Activated CD8-positive, alpha-beta memory T cell treated with anti-CD3 and anti-CD28 coated beads for 36 hours (primary cell): ENCODE measurements at regions not wholly inside any gene's neighbourhood (a gene's known extent, or its start where the extent isn't known, plus 50 kb on each side); places are given as distances from the start of the nearest gene placed in this dataset.

Experiments
- CTCF ChIA-PET: fragments of 350-600 bp; sonication (Branson Sonifier 250); formaldehyde crosslinking; loops from one replicate; lab custom pipeline; 2021; ENCODE audit warnings: antibody characterized with exemption; lab: Charles Lee
- POLR2A ChIA-PET: fragments of 350-600 bp; sonication (Branson Sonifier 250); formaldehyde crosslinking; loops from one replicate; lab custom pipeline; 2021; ENCODE audit warnings: antibody characterized with exemption; lab: Charles Lee

DNA sequence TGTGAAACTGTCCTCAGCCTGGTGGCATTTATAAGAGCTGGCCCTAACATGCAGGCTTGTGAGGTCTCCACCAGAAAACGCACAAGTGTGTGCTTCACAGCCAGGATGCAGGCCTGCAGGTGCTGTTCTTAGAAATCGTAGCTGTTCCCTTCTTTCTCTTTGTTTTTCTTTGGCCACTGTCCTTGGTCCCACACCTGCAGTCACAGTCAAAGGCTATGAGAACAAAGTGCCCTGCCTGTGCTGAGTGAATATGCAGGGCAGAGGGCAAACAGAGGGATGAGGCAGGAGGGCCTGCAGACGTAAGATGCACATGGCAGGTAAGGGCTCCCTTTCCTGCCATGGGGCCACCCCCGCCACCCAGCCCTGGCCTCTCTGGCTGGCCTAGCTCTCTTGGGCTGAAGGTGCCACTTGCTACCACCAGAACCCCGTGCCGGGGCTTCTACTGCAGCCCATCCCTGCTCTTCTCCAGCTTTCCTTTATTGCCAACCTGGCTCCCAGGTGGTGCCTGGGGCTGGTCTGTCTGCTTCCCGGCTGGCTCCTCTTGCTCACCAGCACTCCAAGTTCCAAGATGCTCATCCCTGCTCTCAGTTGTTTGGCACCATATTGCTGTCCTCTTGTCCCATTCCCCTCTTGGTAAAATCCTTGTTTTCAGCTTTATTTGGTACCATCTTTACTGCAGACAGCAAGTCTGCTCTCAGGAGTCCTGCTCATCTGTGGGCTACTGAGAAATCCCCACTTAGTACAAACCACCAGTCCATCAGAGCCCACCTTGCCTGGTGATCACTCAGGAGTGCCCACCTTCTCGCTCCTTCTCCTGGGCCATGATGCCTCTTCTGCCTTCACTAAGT is 308.1 kb upstream of the ZMIZ1 start:
- POLR2A ChIA-PET, result no interaction called here

DNA sequence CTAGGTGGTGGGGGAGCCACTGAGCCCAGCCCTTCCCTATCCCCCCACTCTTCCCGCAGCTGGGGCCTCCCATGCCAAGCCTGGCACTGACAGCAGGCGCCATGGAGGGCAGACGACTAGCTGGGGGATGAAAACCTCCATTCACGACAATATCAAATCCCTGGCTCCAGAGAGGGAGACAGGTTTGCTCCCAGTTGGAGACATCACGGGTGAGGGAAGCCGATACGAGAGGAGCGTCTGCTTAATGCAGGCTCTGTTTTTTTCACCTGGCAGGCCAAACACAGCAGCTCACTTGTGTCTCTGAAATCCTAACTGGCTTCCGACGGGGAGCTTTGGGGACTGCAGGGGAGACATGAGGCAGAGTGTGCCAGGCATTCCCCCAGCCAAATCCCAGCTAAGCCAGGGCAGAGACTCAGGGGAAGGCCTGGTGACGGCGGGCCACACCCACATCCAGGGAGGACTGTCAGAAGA is 307.4 kb upstream of the ZMIZ1 start:
- POLR2A ChIA-PET, result no interaction called here
- CTCF ChIA-PET, result no interaction called here

More for the DNA sequence above, 308.1 kb upstream of the ZMIZ1 start:
- CTCF ChIA-PET, result interaction anchor here (1.3 kb wide), 1 partner anchor 434 kb away, joined by 3 read pairs; no protein-coding TSS in a partner anchor

DNA sequence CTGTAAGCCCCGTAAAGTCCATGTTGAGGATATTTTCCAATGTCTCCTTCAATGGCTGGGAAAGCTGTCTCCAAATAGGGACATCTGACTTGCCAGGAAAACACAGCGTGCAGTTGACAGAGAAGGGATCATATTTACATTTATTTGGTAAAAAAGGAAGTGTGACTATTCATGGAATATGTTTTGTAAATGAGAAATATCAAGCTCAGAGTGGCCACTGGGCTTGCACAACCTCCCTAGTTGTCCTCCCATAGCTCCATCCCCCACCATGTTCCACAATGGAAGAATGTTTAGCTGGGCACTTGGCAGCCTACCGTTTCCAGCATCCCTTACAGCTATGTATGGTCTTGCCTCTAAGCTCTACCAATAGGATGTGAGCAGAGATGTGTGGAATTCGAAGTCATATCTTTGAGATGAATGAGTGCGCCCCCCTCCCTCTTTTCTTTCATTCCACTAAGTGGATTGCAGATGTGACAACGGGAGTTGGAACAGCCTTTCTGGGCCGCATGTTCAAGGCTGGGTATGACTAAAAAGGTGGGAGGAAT is 306.6 kb upstream of the ZMIZ1 start:
- CTCF ChIA-PET, result no interaction called here
- POLR2A ChIA-PET, result no interaction called here

DNA sequence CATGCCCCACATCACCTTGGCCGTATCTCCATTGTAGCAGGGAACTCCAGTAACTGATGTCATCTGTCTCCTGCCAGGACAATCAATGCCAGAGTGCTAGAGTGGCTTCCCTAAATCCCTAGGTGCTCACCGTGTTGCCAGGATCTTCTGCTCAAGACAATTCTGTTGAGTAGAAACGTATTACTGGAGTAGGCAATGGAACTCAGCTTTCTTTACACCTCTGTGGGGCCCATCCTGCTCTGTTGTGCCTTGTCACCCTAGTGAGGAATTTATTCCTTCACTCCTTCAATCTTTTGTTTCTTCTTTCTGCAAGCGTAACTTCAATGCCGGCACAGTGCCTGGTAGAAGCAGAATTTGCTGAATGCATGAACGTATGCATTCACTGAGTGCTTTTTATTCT is 305.5 kb upstream of the ZMIZ1 start:
- CTCF ChIA-PET, result no interaction called here
- POLR2A ChIA-PET, result no interaction called here

DNA sequence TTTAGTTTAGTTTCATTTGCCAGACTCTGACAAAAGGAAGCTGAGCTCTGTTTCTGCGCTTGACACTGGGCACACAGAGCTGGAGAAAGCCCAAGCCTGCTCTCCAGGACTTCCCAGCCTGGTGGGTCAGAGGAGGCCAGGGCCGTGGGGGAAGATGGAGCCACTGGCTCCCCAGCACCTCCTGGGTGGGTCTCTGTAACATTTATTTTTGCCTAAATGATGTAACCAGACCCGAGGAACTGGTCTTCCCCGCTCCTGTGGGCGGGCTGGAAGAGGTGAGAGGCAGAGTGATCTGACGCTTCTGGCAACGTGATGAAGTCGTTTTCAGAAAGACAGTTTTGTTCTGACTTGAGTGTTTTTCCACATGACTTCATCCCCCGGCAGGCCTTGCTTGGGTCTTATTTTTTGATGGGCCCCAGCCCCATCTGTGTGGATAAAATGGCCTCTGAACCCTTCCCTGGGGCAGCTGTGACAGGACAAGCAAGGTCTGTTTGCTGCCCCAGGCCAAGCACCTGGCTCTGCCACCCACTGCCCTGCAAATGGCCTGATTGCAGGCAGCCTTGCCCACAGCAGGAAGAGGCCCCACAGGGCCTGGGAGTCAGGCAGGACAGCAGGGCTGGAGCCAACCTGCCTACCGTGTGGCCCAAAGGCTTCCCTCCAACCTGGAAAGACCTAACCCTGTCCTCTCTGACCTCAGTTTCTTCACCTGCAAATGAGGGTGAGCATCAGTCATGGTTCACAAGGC is 304.9 kb upstream of the ZMIZ1 start:
- CTCF ChIA-PET, result no interaction called here
- POLR2A ChIA-PET, result no interaction called here

DNA sequence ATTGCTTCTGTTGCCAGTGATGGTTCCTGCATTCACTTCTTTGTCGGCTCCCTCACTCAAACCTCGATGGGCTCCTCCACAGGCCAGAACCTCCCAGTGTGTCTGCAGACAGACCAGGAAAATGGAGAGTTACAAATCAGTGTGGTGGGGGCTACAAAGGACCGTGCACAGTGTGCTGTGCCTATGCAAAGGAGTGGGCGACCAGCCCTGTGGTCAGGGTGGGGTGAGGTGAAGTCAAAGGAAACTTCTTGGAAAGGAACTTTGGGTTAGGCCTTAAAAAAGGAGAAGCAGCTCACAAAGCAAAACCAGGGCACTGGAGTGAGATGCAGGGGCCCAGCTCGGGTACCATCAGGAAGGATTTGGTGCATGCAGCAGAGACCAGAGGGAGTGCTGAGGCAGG is 304.3 kb upstream of the ZMIZ1 start:
- POLR2A ChIA-PET, result no interaction called here
- CTCF ChIA-PET, result no interaction called here

DNA sequence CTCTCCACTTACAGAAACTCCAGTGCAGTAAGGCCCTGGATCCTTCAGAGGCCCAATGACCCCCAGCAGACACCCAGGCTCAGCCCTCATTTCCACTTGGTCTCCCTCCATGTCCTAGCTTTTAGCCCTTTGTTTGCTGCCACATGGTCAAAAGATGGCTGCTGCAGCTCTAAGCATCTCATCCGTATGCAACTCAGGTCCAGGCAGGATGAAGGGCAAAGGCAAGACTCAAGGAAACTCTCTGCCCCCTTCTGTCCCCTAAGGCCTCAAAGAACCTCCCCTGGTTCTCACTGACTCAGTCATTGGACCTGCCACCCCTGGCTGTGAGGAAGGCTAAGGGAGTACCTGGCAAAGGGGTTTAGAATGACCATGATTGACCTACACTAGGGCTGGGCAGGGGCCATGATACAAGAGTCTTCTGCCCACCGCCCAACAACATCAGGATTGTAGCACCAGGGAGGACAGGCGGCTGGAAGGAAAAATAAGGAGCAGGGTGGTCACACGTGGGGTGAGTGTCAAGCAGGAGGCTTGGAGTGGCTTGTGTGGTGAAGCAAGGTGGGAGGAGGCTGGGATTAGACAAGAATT is 303.8 kb upstream of the ZMIZ1 start:
- ChIA-PET POLR2A (no interaction called here), CTCF (no interaction called here)

DNA sequence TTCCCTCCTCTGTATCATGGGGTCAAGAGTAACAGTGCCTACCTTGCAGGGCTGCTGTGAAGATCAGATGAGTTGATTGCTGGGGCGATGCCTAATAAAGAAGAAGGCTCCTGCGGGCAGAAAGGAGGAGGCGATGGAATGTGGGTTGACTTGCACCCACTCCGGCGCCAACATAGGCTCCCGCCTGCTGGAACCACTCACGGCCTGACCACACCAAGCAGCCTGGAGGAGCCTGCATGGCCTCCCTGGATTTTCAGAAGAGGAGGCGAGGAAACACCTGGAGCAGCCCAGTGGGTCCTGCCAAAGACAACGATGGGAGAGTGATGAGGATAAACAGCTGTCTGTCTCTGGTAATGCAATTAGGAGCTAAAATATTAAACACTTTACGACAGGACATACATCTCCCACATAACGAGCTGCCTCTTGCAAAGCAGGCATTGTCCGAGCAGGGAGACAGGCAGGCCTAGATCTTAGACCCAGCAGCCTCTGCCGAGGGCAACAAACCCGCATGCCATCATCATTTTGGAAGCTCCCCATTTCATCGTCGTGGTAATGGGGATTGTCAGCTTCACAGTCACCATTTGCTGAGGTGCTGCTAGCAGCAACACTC is 302.9 kb upstream of the ZMIZ1 start:
- CTCF ChIA-PET, result no interaction called here
- POLR2A ChIA-PET, result no interaction called here

DNA sequence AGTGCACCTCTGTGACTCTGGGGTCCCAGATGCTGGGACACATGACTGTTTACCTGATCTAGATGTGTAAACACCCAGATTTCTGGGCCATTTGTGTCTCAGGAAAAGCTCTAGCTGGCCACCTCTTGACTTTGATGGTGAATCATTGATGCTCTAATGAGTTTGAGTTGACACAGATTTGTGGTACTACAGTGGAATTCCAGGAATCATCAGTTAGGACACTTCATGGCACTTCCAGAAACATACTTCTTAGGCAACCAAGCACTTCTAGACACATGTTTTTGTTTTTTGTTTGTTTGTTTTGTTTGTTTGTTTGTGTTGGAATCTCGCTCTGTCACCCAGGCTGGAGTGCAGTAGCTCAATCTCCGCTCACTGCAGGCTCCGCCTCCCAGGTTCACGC is 302.2 kb upstream of the ZMIZ1 start:
- ChIA-PET CTCF (no interaction called here), POLR2A (no interaction called here)

DNA sequence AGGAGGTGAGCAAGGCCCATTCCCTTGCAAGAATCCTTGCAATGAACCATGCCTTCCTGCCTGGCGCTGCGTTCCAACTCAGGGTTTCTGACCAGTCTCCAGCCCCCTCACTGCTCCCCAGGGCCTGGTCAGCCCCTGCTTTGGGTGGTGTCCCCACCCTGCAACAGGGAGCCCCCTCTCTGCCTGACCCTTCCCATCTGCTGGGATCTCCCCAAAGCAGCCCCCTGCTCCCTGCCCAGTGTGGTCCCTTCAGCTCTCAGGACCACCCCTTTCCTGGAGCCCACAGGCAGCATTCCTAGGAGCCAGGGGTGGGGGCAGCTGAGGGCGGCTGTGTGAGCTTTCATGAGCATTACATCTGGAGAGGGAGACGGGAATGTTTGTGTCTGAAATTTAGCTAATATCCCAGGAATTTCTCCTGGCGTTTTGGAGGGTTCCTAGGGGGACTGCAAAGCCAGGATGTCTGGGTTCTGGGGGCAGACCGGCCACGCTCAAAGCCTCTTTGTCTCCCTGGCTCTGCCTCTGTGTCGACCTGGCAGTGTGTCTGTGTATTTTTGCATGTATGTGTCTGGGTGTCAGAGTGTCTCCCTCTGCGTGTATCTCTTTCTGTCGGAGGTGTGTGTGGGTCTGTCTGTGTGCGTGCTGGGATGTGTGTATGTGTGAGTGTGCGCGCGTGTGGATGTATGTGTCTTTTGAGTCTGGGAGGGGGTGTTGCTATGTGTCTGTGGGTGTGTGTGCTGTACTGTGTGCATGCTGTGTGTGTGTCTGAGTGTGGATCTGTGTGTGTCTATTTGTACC is 300.5 kb upstream of the ZMIZ1 start:
- POLR2A ChIA-PET, result no interaction called here
- CTCF ChIA-PET, result no interaction called here

DNA sequence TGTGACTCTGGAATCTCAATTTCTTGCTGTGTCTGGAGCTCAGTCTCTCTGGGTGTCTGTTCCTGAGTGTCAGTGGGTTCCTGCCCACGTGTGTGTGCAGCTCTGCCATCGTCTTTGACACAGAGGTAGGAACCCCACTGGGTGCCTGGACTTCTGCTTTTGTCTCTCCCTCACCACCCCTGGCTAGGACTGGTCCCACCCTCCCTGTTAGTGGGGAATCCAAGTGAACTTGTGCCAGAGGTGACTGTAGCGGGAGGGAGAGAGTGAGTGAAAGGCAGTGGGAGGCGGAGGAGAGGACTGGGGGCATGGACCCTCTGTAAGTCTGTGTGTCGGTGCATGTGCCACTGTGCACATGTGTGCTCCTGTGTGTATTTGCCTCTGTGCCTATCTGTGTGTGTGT is 299.9 kb upstream of the ZMIZ1 start:
- CTCF ChIA-PET, result no interaction called here
- POLR2A ChIA-PET, result no interaction called here

DNA sequence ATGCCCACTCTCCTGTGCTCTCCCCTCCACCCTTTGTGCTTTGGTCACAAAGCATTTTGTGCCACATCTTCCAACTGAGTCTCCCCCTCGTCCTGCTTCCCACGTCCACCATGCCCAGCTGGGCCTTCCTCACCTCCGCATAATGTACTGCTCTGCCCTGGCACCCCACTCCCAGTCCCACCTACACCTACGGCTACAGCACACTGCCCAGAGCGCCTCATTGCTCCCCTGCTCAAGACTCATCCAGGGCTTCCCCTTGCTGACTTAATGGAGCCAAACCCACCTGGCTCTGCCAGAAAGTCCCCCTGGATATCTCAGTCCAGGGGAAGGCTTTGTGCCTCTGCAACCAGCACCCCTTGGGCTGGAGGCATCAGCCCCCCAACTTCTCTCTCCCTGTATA is 299.2 kb upstream of the ZMIZ1 start:
- ChIA-PET POLR2A (no interaction called here), CTCF (no interaction called here)

DNA sequence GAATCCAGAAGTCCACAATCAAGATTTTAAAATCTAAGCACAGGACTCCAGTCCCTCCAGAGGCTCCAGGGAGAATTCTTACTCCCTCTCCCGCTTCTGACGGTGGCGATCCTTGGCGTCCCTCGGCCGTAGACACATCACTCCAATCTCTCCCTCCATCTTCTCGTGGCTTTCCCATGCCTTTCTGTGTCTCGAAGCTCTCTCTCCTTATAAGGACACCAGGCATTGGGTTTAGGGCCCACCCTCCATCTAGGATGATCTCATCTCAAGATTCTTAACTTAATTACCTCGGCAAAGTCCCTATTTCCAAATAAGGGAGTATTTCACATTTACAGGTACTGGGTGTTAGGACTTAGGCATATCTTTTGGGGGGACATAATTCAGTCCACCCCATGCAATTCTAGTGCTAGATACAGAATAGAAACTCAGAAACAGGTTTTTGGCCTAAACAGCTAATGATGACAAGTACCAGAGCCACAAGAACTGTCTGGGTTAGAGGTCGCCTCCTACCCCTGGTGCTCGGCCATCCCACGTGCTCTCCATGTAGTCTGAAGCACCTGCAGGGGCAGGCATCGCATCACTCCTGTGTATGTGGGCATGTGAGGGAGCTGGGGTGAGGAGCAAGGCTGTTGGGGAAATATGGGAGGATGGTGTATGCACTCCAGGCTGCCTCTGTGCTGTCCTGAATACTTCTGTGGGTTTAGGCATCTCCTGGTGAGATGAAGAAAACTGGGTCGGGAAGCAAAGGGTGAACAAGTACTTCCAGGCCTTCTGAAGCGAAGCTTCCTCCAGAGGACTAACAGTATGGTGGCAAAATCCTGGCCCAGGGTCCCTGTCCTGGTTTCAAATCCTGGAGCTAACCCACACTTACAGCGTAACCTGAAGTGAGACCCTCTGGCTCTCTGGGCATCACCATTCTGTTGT is 298.3 kb upstream of the ZMIZ1 start:
- ChIA-PET CTCF (no interaction called here), POLR2A (no interaction called here)

DNA sequence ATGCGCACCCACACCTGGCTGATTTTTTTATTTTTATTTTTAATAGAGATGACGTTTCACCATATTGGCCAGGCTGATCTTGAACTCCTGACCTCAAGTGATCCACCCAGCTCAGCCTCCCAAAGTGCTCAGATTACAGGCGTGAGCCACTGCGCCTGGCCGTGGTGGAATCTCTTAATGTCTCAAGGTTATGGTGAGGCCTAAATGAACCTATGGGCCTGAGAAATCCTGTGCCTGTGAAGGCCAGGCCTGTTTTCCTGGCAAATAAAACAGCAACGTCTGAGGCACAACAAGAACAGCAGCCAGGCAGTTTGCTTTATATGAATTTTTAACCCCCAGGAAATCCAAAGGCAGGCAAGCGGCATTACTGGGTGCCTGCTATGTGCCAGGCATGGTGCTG is 297.5 kb upstream of the ZMIZ1 start:
- POLR2A ChIA-PET, result no interaction called here
- CTCF ChIA-PET, result no interaction called here

DNA sequence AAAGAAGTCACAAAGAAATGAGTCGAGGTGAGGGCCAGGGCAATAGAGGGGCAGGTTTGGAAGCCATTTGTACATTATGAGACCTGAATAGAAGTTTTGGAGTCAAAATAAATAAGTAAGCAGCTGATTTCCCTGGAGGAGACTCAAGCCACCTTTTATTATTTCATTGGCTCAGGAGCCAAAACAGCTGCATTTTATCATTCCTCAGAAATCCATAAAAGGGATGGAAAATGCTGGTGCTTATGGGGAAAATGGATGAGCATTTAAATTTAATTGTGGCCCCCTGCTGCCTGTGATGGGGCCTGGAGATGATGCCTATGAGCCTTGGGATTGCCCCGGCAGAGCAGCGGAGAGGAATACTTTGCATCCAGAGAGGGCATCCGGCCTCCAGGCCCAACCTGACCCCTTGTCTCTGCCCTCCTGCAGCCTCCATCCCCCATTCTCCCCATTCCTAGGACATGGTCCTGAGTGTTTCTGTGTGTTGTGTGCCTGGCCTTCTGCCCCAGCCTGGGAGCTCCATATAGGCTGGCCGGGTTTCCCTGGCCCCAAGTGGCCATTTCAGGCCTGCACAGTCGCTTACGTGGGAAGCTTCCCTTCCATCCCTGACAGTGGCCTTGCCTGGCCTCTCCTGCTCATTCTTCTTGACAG is 296.8 kb upstream of the ZMIZ1 start:
- POLR2A ChIA-PET, result no interaction called here
- CTCF ChIA-PET, result no interaction called here

DNA sequence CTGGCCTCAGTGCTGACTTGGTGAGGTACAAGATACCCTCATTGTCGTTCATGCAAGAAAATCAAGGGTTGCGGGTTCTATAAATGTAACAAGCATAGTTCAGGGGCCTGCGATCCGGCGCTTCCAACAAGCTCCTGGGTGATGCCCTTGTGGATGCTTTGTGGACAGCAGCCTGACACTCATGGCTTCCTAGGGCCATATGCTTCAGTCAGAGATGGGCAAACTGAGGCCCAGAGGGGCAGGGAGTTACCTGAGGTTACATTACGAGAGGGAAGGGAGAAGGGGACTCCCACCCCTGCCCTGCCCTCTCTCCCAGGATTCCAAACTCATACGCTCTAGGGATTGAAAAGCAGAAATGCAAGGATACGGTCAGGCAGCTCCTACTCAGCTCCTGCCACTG is 296.3 kb upstream of the ZMIZ1 start:
- ChIA-PET POLR2A (no interaction called here), CTCF (no interaction called here)

DNA sequence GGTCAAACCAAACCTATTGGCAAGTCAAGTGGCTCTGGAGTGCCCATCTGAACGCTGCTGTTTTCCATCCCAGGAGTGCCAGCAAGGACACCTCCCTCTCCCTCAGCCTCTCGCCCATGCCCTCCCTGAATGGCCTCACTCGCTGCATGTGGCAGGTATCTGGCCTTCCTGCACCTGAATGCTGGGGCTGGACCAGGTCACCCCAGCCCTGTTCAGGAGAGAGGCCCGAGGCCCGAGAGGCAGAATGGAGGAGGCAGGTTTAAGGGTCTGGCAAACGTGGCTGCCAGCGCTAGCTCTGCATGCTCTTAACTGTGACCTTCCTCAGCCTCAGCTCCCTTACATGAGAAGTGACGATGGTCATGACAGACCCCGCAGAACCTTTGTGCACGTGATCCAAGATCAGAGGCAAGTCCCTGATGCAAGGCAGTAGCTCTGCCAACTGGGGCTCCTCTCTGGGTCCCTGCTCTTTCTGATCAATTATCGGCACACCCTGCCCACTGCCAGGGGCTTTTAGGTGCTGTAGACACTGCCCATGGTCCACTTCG is 295.7 kb upstream of the ZMIZ1 start:
- ChIA-PET POLR2A (no interaction called here), CTCF (no interaction called here)
